HCT116 (cell line): ENCODE measurements at regions not wholly inside any gene's neighbourhood (a gene's known extent, or its start where the extent isn't known, plus 50 kb on each side); places are given as distances from the start of the nearest gene placed in this dataset.

Experiments
- TF ChIP-seq, protein P1 (sequence below), 3 experiments: fragments of 200-600 bp in 1 of 3; sonication (generic) in 1 of 3; IDR thresholded peaks in 2 of 3; conservative IDR thresholded peaks in 1 of 3; 2 replicates each; pipeline ENCODE4 v1.5.1; 2012 to 2017; ENCODE audit warnings: low read depth in 2 of 3, low read length in 2 of 3, antibody characterized with exemption in 1 of 3, borderline replicate concordance in 1 of 3, control low read depth in 1 of 3, mild to moderate bottlenecking in 1 of 3, mixed read lengths in 1 of 3, mixed run types in 1 of 3, moderate library complexity in 1 of 3; ENCODE audit not compliant: insufficient read depth in 1 of 3
- TF ChIP-seq, protein P2 (sequence below): IDR thresholded peaks from 2 replicates; pipeline ENCODE4 v1.6.1; 2012; ENCODE audit warnings: low read depth

DNA sequence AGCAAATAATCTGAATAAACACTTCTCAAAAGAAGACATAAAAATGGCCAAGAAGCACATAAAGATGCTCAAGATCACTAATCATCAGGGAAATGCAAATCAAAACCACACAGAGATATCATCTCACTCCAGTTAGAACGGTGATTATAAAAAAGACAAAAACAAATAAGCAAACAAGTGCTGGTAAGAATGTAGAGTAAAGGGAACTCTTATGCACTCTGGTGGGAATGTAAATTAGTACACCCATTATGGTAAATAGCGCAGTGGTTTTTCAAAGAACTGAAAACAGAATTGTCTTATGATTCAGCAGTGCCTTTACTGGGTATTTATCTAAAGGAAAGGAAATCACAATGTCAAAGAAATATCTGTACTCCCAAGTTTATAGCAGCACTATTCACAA lies 343.2 kb downstream of the HAPSTR1 start:
- TF ChIP-seq, protein P1, sequence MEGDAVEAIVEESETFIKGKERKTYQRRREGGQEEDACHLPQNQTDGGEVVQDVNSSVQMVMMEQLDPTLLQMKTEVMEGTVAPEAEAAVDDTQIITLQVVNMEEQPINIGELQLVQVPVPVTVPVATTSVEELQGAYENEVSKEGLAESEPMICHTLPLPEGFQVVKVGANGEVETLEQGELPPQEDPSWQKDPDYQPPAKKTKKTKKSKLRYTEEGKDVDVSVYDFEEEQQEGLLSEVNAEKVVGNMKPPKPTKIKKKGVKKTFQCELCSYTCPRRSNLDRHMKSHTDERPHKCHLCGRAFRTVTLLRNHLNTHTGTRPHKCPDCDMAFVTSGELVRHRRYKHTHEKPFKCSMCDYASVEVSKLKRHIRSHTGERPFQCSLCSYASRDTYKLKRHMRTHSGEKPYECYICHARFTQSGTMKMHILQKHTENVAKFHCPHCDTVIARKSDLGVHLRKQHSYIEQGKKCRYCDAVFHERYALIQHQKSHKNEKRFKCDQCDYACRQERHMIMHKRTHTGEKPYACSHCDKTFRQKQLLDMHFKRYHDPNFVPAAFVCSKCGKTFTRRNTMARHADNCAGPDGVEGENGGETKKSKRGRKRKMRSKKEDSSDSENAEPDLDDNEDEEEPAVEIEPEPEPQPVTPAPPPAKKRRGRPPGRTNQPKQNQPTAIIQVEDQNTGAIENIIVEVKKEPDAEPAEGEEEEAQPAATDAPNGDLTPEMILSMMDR (IDR thresholded peaks at IDR 0.05 in 2 of 3, conservative IDR thresholded peaks at IDR 0.05 in 1 of 3; ENCODE audit: borderline replicate concordance in 1 of 3, insufficient read depth in 1 of 3, low read depth in 2 of 3, low read length in 2 of 3): no peak
- TF ChIP-seq, protein P2, sequence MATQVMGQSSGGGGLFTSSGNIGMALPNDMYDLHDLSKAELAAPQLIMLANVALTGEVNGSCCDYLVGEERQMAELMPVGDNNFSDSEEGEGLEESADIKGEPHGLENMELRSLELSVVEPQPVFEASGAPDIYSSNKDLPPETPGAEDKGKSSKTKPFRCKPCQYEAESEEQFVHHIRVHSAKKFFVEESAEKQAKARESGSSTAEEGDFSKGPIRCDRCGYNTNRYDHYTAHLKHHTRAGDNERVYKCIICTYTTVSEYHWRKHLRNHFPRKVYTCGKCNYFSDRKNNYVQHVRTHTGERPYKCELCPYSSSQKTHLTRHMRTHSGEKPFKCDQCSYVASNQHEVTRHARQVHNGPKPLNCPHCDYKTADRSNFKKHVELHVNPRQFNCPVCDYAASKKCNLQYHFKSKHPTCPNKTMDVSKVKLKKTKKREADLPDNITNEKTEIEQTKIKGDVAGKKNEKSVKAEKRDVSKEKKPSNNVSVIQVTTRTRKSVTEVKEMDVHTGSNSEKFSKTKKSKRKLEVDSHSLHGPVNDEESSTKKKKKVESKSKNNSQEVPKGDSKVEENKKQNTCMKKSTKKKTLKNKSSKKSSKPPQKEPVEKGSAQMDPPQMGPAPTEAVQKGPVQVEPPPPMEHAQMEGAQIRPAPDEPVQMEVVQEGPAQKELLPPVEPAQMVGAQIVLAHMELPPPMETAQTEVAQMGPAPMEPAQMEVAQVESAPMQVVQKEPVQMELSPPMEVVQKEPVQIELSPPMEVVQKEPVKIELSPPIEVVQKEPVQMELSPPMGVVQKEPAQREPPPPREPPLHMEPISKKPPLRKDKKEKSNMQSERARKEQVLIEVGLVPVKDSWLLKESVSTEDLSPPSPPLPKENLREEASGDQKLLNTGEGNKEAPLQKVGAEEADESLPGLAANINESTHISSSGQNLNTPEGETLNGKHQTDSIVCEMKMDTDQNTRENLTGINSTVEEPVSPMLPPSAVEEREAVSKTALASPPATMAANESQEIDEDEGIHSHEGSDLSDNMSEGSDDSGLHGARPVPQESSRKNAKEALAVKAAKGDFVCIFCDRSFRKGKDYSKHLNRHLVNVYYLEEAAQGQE: no peak
